A673 (cell line): ENCODE measurements at regions not wholly inside any gene's neighbourhood (a gene's known extent, or its start where the extent isn't known, plus 50 kb on each side); places are given as distances from the start of the nearest gene placed in this dataset.
"Not testable (repeated sequence)": the region's sequence is repeated elsewhere in the genome, so short reads cannot be mapped to it uniquely, and the experiment has no call there.

Experiments used
- BruUV-seq: library from RNA; stranded (reverse); fragments of 400-500 nt; replicated peaks from 2 replicates; lab custom pipeline; 2021; lab: Mats Ljungman, UMichigan
- CTCF ChIA-PET: fragments of 300-600 bp; sonication (Branson Sonifier 250); formaldehyde crosslinking; loops from one replicate; lab custom pipeline; 2022; ENCODE audit warnings: antibody characterized with exemption; lab: Charles Lee
- POLR2A ChIA-PET: fragments of 300-600 bp; sonication (Branson Sonifier 250); formaldehyde crosslinking; loops from one replicate; lab custom pipeline; 2022; ENCODE audit warnings: antibody characterized with exemption; ENCODE audit not compliant: low non-redundant PET; lab: Charles Lee
- DNase-seq: peaks from one replicate; pipeline ENCODE4 v3.0.0-alpha.2; 2015; ENCODE audit warnings: low spot score
- H3K27ac ChIP-seq: fragments of 200-600 bp; sonication (generic); 2 replicates; pipeline ENCODE4 v1.5.1; 2016; ENCODE audit warnings: mixed run types, low read depth, mild to moderate bottlenecking, mixed read lengths, antibody characterized with exemption, low read length; ENCODE audit not compliant: poor library complexity, severe bottlenecking
- H3K27me3 ChIP-seq: fragments of 200-600 bp; sonication (generic); replicated peaks from 2 replicates; pipeline ENCODE4 v1.6.1; 2017; ENCODE audit warnings: mixed run types, low read depth, mild to moderate bottlenecking, mixed read lengths, antibody characterized with exemption, low read length; ENCODE audit not compliant: insufficient read depth, poor library complexity
- H3K36me3 ChIP-seq: fragments of 200-600 bp; sonication (generic); 2 replicates; pipeline ENCODE4 v1.6.1; 2016; ENCODE audit warnings: mixed run types, mild to moderate bottlenecking, mixed read lengths, antibody characterized with exemption, low read length; ENCODE audit not compliant: insufficient read depth, poor library complexity, severe bottlenecking
- H3K4me1 ChIP-seq: fragments of 200-600 bp; sonication (generic); 2 replicates; pipeline ENCODE4 v1.6.1; 2017; ENCODE audit warnings: mixed run types, mild to moderate bottlenecking, mixed read lengths, antibody characterized with exemption, low read length; ENCODE audit not compliant: insufficient read depth, poor library complexity, severe bottlenecking
- H3K4me3 ChIP-seq: fragments of 200-600 bp; sonication (generic); 2 replicates; pipeline ENCODE4 v1.5.1; 2016; ENCODE audit warnings: low read depth, mixed run types, mild to moderate bottlenecking, mixed read lengths, low read length; ENCODE audit not compliant: poor library complexity, severe bottlenecking
- H3K9me3 ChIP-seq: fragments of 200-600 bp; sonication (generic); 2 replicates; pipeline ENCODE4 v1.6.1; 2016; ENCODE audit warnings: mixed run types, low read depth, mild to moderate bottlenecking, mixed read lengths, antibody characterized with exemption, low read length; ENCODE audit not compliant: poor library complexity, severe bottlenecking
- CTCF ChIP-seq: fragments of 300-800, 200-600 bp; sonication (generic); conservative IDR thresholded peaks from 2 replicates; pipeline ENCODE4 v1.5.1; 2017; ENCODE audit warnings: low read depth, mild to moderate bottlenecking, antibody characterized with exemption, low read length, moderate library complexity, mixed read lengths
- EZH2 ChIP-seq: fragments of 200-600 bp; sonication (generic); IDR thresholded peaks from 2 replicates; pipeline ENCODE4 v1.6.1; 2017; ENCODE audit warnings: borderline replicate concordance, low read depth, mild to moderate bottlenecking, mixed read lengths, antibody characterized with exemption, low read length; ENCODE audit not compliant: poor library complexity, severe bottlenecking
- intact Hi-C: fragments of 100-400 bp; cut with micrococcal nuclease; formaldehyde crosslinking; loops from one replicate; pipeline ENCODE4 v1.10.0; 2022; ENCODE audit not compliant: unreplicated experiment

GRCh38 chr16:65312071-65312470, 190.2 kb upstream of the CDH11 start:
- no TSS peak for BruUV-seq
- H3K4me1 ChIP-seq, result no peaks in the 10 kb centered on the region
- ChIA-PET POLR2A (no interaction called here), CTCF (no interaction called here)
- H3K27me3 ChIP-seq, result no peaks in the 10 kb centered on the region
- no peaks in the 10 kb centered on the region for H3K36me3 ChIP-seq
- H3K27ac ChIP-seq, result no peak overlapping the region
- no peak for TF ChIP-seq EZH2
- no peak for TF ChIP-seq CTCF
- no peaks in the 10 kb centered on the region for H3K9me3 ChIP-seq
- intact Hi-C loops, result no loop called here
- DNase-seq, result no peak
- no peak overlapping the region for H3K4me3 ChIP-seq

- BruUV-seq, H3K9me3 ChIP-seq, intact Hi-C loops, DNase-seq, POLR2A ChIA-PET, H3K27ac ChIP-seq, H3K27me3 ChIP-seq, H3K36me3 ChIP-seq, CTCF ChIA-PET, H3K4me1 ChIP-seq, H3K4me3 ChIP-seq: not testable (repeated sequence)
Observed at GRCh38 chr16:65310491-65310890, 188.6 kb upstream of the CDH11 start.

GRCh38 chr16:65309354-65309753, 187.5 kb upstream of the CDH11 start:
- no peak for TF ChIP-seq EZH2
- no peak for TF ChIP-seq CTCF
- Histone ChIP-seq H3K27me3 (no peaks in the 10 kb centered on the region), H3K27ac (no peak overlapping the region), H3K9me3 (no peaks in the 10 kb centered on the region), H3K4me3 (no peak overlapping the region), H3K36me3 (no peaks in the 10 kb centered on the region), H3K4me1 (peaks cover 12% of the 10 kb centered on the region)
- intact Hi-C loops, result no loop called here
- BruUV-seq, result no TSS peak
- DNase-seq, result no peak
- ChIA-PET POLR2A (no interaction called here), CTCF (no interaction called here)

GRCh38 chr16:65308506-65308905, 186.6 kb upstream of the CDH11 start:
- intact Hi-C loops, result no loop called here
- ChIA-PET POLR2A (no interaction called here), CTCF (no interaction called here)
- no peak overlapping the region for H3K27ac ChIP-seq
- no peaks in the 10 kb centered on the region for H3K9me3 ChIP-seq
- no peaks in the 10 kb centered on the region for H3K27me3 ChIP-seq
- no peak overlapping the region for H3K4me3 ChIP-seq
- no TSS peak for BruUV-seq
- TF ChIP-seq EZH2 (no peak), CTCF (no peak)
- H3K36me3 ChIP-seq, result no peaks in the 10 kb centered on the region
- no peak for DNase-seq
- H3K4me1 ChIP-seq, result peaks cover 12% of the 10 kb centered on the region
